ENCODE measurements at regions not wholly inside any gene's neighbourhood (a gene's known extent, or its start where the extent isn't known, plus 50 kb on each side); places are given as distances from the start of the nearest gene placed in this dataset.

- Histone ChIP-seq H3K27me3 (ENCODE audit: control insufficient read depth, insufficient read depth, low read length, poor library complexity, severe bottlenecking) (no peaks in the 10 kb centered on the region), H3K27ac (ENCODE audit: insufficient read depth, low read depth, low read length, poor library complexity, severe bottlenecking) (no peak overlapping the region), H3K4me3 (ENCODE audit: insufficient read depth, low read depth, low read length) (no peak overlapping the region), H3K4me1 (ENCODE audit: control insufficient read depth, insufficient read depth, low read length) (no peaks in the 10 kb centered on the region), H3K36me3 (ENCODE audit: control insufficient read depth, insufficient read depth, low read length) (no peaks in the 10 kb centered on the region), H3K9me3 (ENCODE audit: control insufficient read depth, low read length) (no peaks in the 10 kb centered on the region)
- WGBS, 2 experiments, result 87 to 88% methylated on average over 4 of the region's 4 CpGs
These were observed 232.0 kb downstream of the ZBBX start for GRCh38 chr3:167148136-167148535.

- Histone ChIP-seq H3K4me3 (ENCODE audit: insufficient read depth, low read depth, low read length) (no peak overlapping the region), H3K27ac (ENCODE audit: insufficient read depth, low read depth, low read length, poor library complexity, severe bottlenecking) (no peak overlapping the region), H3K27me3 (ENCODE audit: control insufficient read depth, insufficient read depth, low read length, poor library complexity, severe bottlenecking) (no peaks in the 10 kb centered on the region), H3K36me3 (ENCODE audit: control insufficient read depth, insufficient read depth, low read length) (no peaks in the 10 kb centered on the region), H3K9me3 (ENCODE audit: control insufficient read depth, low read length) (no peaks in the 10 kb centered on the region), H3K4me1 (ENCODE audit: control insufficient read depth, insufficient read depth, low read length) (no peaks in the 10 kb centered on the region)
- 83% methylated on average over 1 of the region's 3 CpGs; no CpG with 5 or more reads in 1 of the 2 experiments for WGBS, 2 experiments
These were observed 233.2 kb downstream of the ZBBX start for GRCh38 chr3:167146911-167147310.

GRCh38 chr3:167125612-167126407 is 254.3 kb downstream of the ZBBX start:
- H3K4me3 ChIP-seq (ENCODE audit: insufficient read depth, low read depth, low read length), result no peak overlapping the region
- H3K4me1 ChIP-seq (ENCODE audit: control insufficient read depth, insufficient read depth, low read length), result no peaks in the 10 kb centered on the region

GRCh38 chr3:167120828-167121227 is 259.3 kb downstream of the ZBBX start:
- Histone ChIP-seq H3K27me3 (ENCODE audit: control insufficient read depth, insufficient read depth, low read length, poor library complexity, severe bottlenecking) (no peaks in the 10 kb centered on the region), H3K27ac (ENCODE audit: insufficient read depth, low read depth, low read length, poor library complexity, severe bottlenecking) (no peak overlapping the region), H3K9me3 (ENCODE audit: control insufficient read depth, low read length) (no peaks in the 10 kb centered on the region), H3K4me3 (ENCODE audit: insufficient read depth, low read depth, low read length) (no peak overlapping the region), H3K4me1 (ENCODE audit: control insufficient read depth, insufficient read depth, low read length) (no peaks in the 10 kb centered on the region), H3K36me3 (ENCODE audit: control insufficient read depth, insufficient read depth, low read length) (no peaks in the 10 kb centered on the region)
- 100% methylated on average over 1 of the region's 1 CpG; no CpG with 5 or more reads in 1 of the 2 experiments for WGBS, 2 experiments

More at GRCh38 chr3:167125612-167126407, 254.3 kb downstream of the ZBBX start:
- H3K36me3 ChIP-seq (ENCODE audit: control insufficient read depth, insufficient read depth, low read length), result no peaks in the 10 kb centered on the region
- no peaks in the 10 kb centered on the region for H3K9me3 ChIP-seq (ENCODE audit: control insufficient read depth, low read length)
- no peaks in the 10 kb centered on the region for H3K27me3 ChIP-seq (ENCODE audit: control insufficient read depth, insufficient read depth, low read length, poor library complexity, severe bottlenecking)
- H3K27ac ChIP-seq (ENCODE audit: insufficient read depth, low read depth, low read length, poor library complexity, severe bottlenecking), result no peak overlapping the region
- 83 to 97% methylated on average over 2 to 3 of the region's 3 CpGs for WGBS, 2 experiments

GRCh38 chr3:167116120-167116922 is 263.8 kb downstream of the ZBBX start:
- Histone ChIP-seq H3K4me1 (ENCODE audit: control insufficient read depth, insufficient read depth, low read length) (no peaks in the 10 kb centered on the region), H3K9me3 (ENCODE audit: control insufficient read depth, low read length) (no peaks in the 10 kb centered on the region), H3K36me3 (ENCODE audit: control insufficient read depth, insufficient read depth, low read length) (no peaks in the 10 kb centered on the region), H3K4me3 (ENCODE audit: insufficient read depth, low read depth, low read length) (no peak overlapping the region), H3K27me3 (ENCODE audit: control insufficient read depth, insufficient read depth, low read length, poor library complexity, severe bottlenecking) (no peaks in the 10 kb centered on the region), H3K27ac (ENCODE audit: insufficient read depth, low read depth, low read length, poor library complexity, severe bottlenecking) (no peak overlapping the region)
- 90 to 93% methylated on average over 31 to 32 of the region's 32 CpGs for WGBS, 2 experiments

- H3K27ac ChIP-seq (ENCODE audit: insufficient read depth, low read depth, low read length, poor library complexity, severe bottlenecking), result no peak overlapping the region
- H3K4me1 ChIP-seq (ENCODE audit: control insufficient read depth, insufficient read depth, low read length), result no peaks in the 10 kb centered on the region
- 84 to 86% methylated on average over 11 of the region's 11 CpGs for WGBS, 2 experiments
- H3K9me3 ChIP-seq (ENCODE audit: control insufficient read depth, low read length), result no peaks in the 10 kb centered on the region
- H3K36me3 ChIP-seq (ENCODE audit: control insufficient read depth, insufficient read depth, low read length), result no peaks in the 10 kb centered on the region
- H3K4me3 ChIP-seq (ENCODE audit: insufficient read depth, low read depth, low read length), result no peak overlapping the region
- no peaks in the 10 kb centered on the region for H3K27me3 ChIP-seq (ENCODE audit: control insufficient read depth, insufficient read depth, low read length, poor library complexity, severe bottlenecking)
These were observed 264.7 kb downstream of the ZBBX start for GRCh38 chr3:167115331-167115934.

GRCh38 chr3:167114619-167115018 is 265.5 kb downstream of the ZBBX start:
- WGBS, 2 experiments, result 90 to 94% methylated on average over 8 of the region's 8 CpGs
- Histone ChIP-seq H3K27ac (ENCODE audit: insufficient read depth, low read depth, low read length, poor library complexity, severe bottlenecking) (no peak overlapping the region), H3K36me3 (ENCODE audit: control insufficient read depth, insufficient read depth, low read length) (no peaks in the 10 kb centered on the region), H3K27me3 (ENCODE audit: control insufficient read depth, insufficient read depth, low read length, poor library complexity, severe bottlenecking) (no peaks in the 10 kb centered on the region), H3K9me3 (ENCODE audit: control insufficient read depth, low read length) (no peaks in the 10 kb centered on the region), H3K4me3 (ENCODE audit: insufficient read depth, low read depth, low read length) (no peak overlapping the region), H3K4me1 (ENCODE audit: control insufficient read depth, insufficient read depth, low read length) (no peaks in the 10 kb centered on the region)

GRCh38 chr3:167113035-167113830 is 266.9 kb downstream of the ZBBX start:
- WGBS, 2 experiments, result 93 to 96% methylated on average over 11 of the region's 12 CpGs
- H3K36me3 ChIP-seq (ENCODE audit: control insufficient read depth, insufficient read depth, low read length), result no peaks in the 10 kb centered on the region
- H3K27me3 ChIP-seq (ENCODE audit: control insufficient read depth, insufficient read depth, low read length, poor library complexity, severe bottlenecking), result no peaks in the 10 kb centered on the region
- no peak overlapping the region for H3K27ac ChIP-seq (ENCODE audit: insufficient read depth, low read depth, low read length, poor library complexity, severe bottlenecking)
- no peaks in the 10 kb centered on the region for H3K9me3 ChIP-seq (ENCODE audit: control insufficient read depth, low read length)
- no peaks in the 10 kb centered on the region for H3K4me1 ChIP-seq (ENCODE audit: control insufficient read depth, insufficient read depth, low read length)
- no peak overlapping the region for H3K4me3 ChIP-seq (ENCODE audit: insufficient read depth, low read depth, low read length)

- H3K36me3 ChIP-seq (ENCODE audit: control insufficient read depth, insufficient read depth, low read length), result no peaks in the 10 kb centered on the region
- no peaks in the 10 kb centered on the region for H3K4me1 ChIP-seq (ENCODE audit: control insufficient read depth, insufficient read depth, low read length)
- H3K27me3 ChIP-seq (ENCODE audit: control insufficient read depth, insufficient read depth, low read length, poor library complexity, severe bottlenecking), result no peaks in the 10 kb centered on the region
- 72% methylated on average over 7 to 8 of the region's 8 CpGs for WGBS, 2 experiments
- no peaks in the 10 kb centered on the region for H3K9me3 ChIP-seq (ENCODE audit: control insufficient read depth, low read length)
- H3K4me3 ChIP-seq (ENCODE audit: insufficient read depth, low read depth, low read length), result no peak overlapping the region
- no peak overlapping the region for H3K27ac ChIP-seq (ENCODE audit: insufficient read depth, low read depth, low read length, poor library complexity, severe bottlenecking)
These were observed 269.2 kb downstream of the ZBBX start for GRCh38 chr3:167110901-167111300.

Measured in ectodermal cell (in vitro differentiated cells).